Vagina (tissue), 2 donors: ENCODE measurements at regions not wholly inside any gene's neighbourhood (a gene's known extent, or its start where the extent isn't known, plus 50 kb on each side); places are given as distances from the start of the nearest gene placed in this dataset.

Experiments
- DNase-seq, 2 donors: peaks; one replicate each; pipeline ENCODE4 v3.0.0-alpha.2; 2017; ENCODE audit errors: extremely low spot score in 2 of 2
- H3K27ac ChIP-seq: fragments of 200-600 bp; sonication (generic); one replicate; pipeline ENCODE4 v1.5.1; 2019
- H3K27me3 ChIP-seq: fragments of 200-600 bp; sonication (generic); one replicate; pipeline ENCODE4 v1.5.1; 2019
- H3K36me3 ChIP-seq, 2 donors: fragments of 200-600 bp; sonication (generic); one replicate each; pipeline ENCODE4 v1.5.1; 2017 to 2019
- H3K4me1 ChIP-seq: fragments of 200-600 bp; sonication (generic); one replicate; pipeline ENCODE4 v1.5.1; 2019
- H3K4me3 ChIP-seq, 2 donors: fragments of 200-600 bp; sonication (generic); 1 replicate in 1 of 2; 2 replicates in 1 of 2; pipeline ENCODE4 v1.5.1; 2016 to 2019
- H3K9me3 ChIP-seq: fragments of 200-600 bp; sonication (generic); one replicate; pipeline ENCODE4 v1.5.1; 2019
- POLR2A ChIP-seq, 2 donors: fragments of 450-650 bp; IDR thresholded peaks; one replicate each; pipeline ENCODE4 v1.6.1; 2017; ENCODE audit warnings: antibody characterized with exemption in 2 of 2, mild to moderate bottlenecking in 2 of 2, moderate library complexity in 2 of 2
- POLR2AphosphoS5 ChIP-seq, 2 donors: sonication (generic); formaldehyde crosslinking; IDR thresholded peaks; one replicate each; pipeline ENCODE4 v1.9.0; 2017; ENCODE audit warnings: antibody characterized with exemption in 2 of 2, mild to moderate bottlenecking in 2 of 2, low read depth in 1 of 2; ENCODE audit not compliant: insufficient read depth in 1 of 2
- intact Hi-C: fragments of 100-400 bp; cut with DNase I; formaldehyde crosslinking; loops from one replicate; pipeline ENCODE4 v1.15.1; 2023
- TF ChIP-seq, protein P1 (sequence below), 3 experiments: fragments of 450-650 bp in 2 of 3; fragments of 200-600 bp in 1 of 3; sonication (generic) in 1 of 3; IDR thresholded peaks; one replicate each; pipeline ENCODE4 v1.5.1; 2017 to 2019; ENCODE audit warnings: antibody characterized with exemption in 3 of 3, mild to moderate bottlenecking in 2 of 3, moderate library complexity in 2 of 3

DNA sequence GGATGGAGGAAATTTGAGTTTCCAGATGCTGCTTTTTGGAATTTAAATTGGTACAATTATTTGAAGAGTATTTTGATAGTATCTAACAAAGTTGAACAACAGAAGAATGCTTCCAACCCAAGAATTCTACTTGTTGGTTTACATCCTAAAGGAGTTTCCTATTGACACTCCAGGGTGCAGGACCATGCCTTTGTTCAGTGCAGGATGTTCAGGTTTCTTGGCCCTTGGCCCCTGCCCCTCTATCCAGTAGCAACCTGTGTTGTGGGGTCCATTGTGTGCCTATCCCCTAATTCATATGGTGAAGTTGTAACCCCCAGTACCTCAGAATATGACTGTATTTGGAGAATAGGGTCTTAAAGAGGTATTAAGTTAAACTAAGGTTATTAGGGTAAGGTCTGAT lies 750.0 kb upstream of the ZNF608 start:
- intact Hi-C loops: no loop called here
- H3K27ac ChIP-seq: no peak overlapping the region
- no peak for DNase-seq
- H3K27me3 ChIP-seq: no peaks in the 10 kb centered on the region
- no peaks in the 10 kb centered on the region for H3K9me3 ChIP-seq
- H3K4me3 ChIP-seq: no peak overlapping the region
- H3K4me1 ChIP-seq: no peaks in the 10 kb centered on the region
- no peaks in the 10 kb centered on the region for H3K36me3 ChIP-seq
- TF ChIP-seq, protein P1, sequence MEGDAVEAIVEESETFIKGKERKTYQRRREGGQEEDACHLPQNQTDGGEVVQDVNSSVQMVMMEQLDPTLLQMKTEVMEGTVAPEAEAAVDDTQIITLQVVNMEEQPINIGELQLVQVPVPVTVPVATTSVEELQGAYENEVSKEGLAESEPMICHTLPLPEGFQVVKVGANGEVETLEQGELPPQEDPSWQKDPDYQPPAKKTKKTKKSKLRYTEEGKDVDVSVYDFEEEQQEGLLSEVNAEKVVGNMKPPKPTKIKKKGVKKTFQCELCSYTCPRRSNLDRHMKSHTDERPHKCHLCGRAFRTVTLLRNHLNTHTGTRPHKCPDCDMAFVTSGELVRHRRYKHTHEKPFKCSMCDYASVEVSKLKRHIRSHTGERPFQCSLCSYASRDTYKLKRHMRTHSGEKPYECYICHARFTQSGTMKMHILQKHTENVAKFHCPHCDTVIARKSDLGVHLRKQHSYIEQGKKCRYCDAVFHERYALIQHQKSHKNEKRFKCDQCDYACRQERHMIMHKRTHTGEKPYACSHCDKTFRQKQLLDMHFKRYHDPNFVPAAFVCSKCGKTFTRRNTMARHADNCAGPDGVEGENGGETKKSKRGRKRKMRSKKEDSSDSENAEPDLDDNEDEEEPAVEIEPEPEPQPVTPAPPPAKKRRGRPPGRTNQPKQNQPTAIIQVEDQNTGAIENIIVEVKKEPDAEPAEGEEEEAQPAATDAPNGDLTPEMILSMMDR (IDR thresholded peaks at IDR 0.05): no peak
- no peak for TF ChIP-seq POLR2AphosphoS5 (IDR thresholded peaks at IDR 0.05; ENCODE audit: insufficient read depth in 1 of 2, low read depth in 1 of 2)
- no peak for TF ChIP-seq POLR2A (IDR thresholded peaks at IDR 0.05)

DNA sequence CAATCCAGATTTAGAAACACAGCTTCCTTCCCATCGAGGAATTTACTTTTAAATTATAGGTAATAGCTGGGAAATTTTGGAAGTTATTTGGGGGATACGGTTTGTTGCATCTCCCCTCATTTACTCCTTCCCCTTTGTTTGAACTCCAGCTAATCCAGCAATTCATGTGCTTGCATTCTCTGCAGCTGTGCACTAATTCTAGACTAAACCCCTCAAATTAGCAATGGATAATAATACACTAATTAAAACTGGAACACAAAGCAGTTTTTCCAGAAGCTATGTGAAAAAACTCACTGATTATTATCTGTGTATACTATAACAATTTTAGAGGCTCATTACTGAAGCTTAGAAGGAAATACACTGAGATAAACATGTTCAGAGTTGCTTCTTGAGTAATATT lies 751.2 kb upstream of the ZNF608 start:
- no peaks in the 10 kb centered on the region for H3K36me3 ChIP-seq

DNA sequence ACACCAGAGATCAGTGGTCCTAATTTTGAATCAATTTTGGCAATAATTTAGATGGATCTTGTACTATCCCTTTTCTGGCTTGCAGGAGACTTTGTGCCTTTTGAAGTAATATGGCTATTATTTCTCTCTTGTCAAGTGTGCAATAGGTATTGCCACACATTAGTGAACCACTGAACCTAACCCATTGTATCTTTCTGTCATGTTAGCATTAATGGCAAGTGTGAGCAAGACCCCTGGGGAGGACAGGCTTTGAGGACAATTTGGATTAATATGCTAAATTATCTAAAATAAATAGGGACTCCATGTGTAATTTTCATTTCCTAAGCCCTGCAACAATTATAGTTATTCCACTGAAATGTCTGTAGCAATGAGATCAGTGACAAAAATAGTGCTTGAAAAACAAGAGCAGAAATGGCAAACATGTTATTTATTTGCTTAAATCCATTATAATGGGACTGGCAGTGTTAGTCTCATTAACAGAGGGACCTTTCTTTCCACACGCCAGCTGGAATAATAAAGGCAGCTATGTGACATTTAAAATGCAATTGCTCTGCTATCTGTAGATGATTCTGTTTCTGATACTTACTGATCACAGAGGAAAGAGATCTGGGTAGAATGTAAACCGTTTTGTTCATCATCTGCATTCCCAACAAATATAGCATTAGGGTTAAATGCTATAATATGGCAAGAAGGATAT lies 753.3 kb upstream of the ZNF608 start:
- H3K36me3 ChIP-seq: no peaks in the 10 kb centered on the region
- no peaks in the 10 kb centered on the region for H3K27me3 ChIP-seq
- no peak overlapping the region for H3K27ac ChIP-seq
- no peaks in the 10 kb centered on the region for H3K4me1 ChIP-seq
- DNase-seq: no peak
- H3K4me3 ChIP-seq: no peak overlapping the region
- no peak for TF ChIP-seq POLR2A (IDR thresholded peaks at IDR 0.05)
- no peak for TF ChIP-seq POLR2AphosphoS5 (IDR thresholded peaks at IDR 0.05; ENCODE audit: insufficient read depth in 1 of 2, low read depth in 1 of 2)
- TF ChIP-seq, protein P1 (IDR thresholded peaks at IDR 0.05): no peak
- H3K9me3 ChIP-seq: no peaks in the 10 kb centered on the region
- intact Hi-C loops: no loop called here

More for the DNA sequence above, 751.2 kb upstream of the ZNF608 start:
- TF ChIP-seq POLR2AphosphoS5 (IDR thresholded peaks at IDR 0.05; ENCODE audit: insufficient read depth in 1 of 2, low read depth in 1 of 2): no peak
- no peak for DNase-seq
- no peak overlapping the region for H3K27ac ChIP-seq
- H3K4me1 ChIP-seq: no peaks in the 10 kb centered on the region
- no peak overlapping the region for H3K4me3 ChIP-seq
- H3K27me3 ChIP-seq: no peaks in the 10 kb centered on the region
- no peaks in the 10 kb centered on the region for H3K9me3 ChIP-seq
- intact Hi-C loops: no loop called here

DNA sequence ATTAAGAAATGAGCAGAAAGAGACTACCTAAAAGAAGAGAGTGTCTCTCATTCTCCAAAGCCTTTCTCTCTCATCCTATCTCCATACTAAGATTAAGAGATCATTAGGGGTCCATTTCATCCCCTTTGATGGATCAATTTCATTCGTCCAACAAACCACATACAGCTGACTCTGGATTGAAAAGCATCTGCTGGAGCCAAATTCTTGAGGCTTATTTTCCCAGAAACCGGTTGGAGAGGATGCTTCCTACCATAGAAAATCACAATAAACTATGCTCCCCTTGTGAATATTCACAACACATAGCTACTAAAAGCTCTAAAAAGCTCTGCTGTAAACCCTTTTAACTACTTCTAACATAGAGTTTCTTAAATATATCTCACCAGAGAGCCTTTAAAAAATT lies 755.0 kb upstream of the ZNF608 start:
- TF ChIP-seq POLR2A (IDR thresholded peaks at IDR 0.05): no peak
- TF ChIP-seq POLR2AphosphoS5 (IDR thresholded peaks at IDR 0.05; ENCODE audit: insufficient read depth in 1 of 2, low read depth in 1 of 2): no peak
- TF ChIP-seq, protein P1 (IDR thresholded peaks at IDR 0.05): no peak
- H3K27me3 ChIP-seq: no peaks in the 10 kb centered on the region

GRCh38 chr5:125503946-125504345 lies 757.5 kb upstream of the ZNF608 start:
- no peaks in the 10 kb centered on the region for H3K4me1 ChIP-seq
- H3K27ac ChIP-seq: no peak overlapping the region
- no peak for DNase-seq
- intact Hi-C loops: no loop called here
- TF ChIP-seq, protein P1 (IDR thresholded peaks at IDR 0.05): no peak
- TF ChIP-seq POLR2AphosphoS5 (IDR thresholded peaks at IDR 0.05; ENCODE audit: insufficient read depth in 1 of 2, low read depth in 1 of 2) (no peak), POLR2A (IDR thresholded peaks at IDR 0.05) (no peak)
- no peak overlapping the region for H3K4me3 ChIP-seq
- H3K9me3 ChIP-seq: no peaks in the 10 kb centered on the region
- no peaks in the 10 kb centered on the region for H3K36me3 ChIP-seq
- no peaks in the 10 kb centered on the region for H3K27me3 ChIP-seq

More for the DNA sequence above, 755.0 kb upstream of the ZNF608 start:
- Histone ChIP-seq H3K27ac (no peak overlapping the region), H3K9me3 (no peaks in the 10 kb centered on the region), H3K4me3 (no peak overlapping the region), H3K36me3 (no peaks in the 10 kb centered on the region), H3K4me1 (no peaks in the 10 kb centered on the region)
- intact Hi-C loops: no loop called here
- no peak for DNase-seq
